ENCODE measurements at regions not wholly inside any gene's neighbourhood (a gene's known extent, or its start where the extent isn't known, plus 50 kb on each side); places are given as distances from the start of the nearest gene placed in this dataset.
A peak's percentile ranks its signal among the peaks of the same experiment; 100 is the strongest.
"Not testable (repeated sequence)": the region's sequence is repeated elsewhere in the genome, so short reads cannot be mapped to it uniquely, and the experiment has no call there.

DNA sequence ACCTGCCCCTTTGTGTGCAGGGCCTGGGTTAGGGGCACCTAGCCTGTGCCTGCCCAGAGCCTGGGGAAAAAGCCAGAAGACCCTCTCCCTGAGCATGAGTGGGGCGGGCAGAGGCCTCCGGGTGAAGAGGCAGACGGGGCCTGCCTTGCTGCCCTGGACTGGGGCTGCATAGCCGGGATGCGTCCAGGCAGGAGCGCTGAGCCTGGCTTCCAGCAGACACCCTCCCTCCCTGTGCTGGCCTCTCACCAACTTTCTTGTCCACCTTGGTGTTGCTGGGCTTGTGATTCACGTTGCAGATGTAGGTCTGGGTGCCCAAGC, 216.1 kb downstream of the TMEM121 start:
- FAIRE-seq (no peak), DNase-seq (ENCODE audit: insufficient read length) (no peak)
- no peak for TF ChIP-seq TAF1 (IDR thresholded peaks at IDR 0.05; ENCODE audit: borderline replicate concordance, low read depth, low read length)
- TF ChIP-seq POLR2A (IDR thresholded peaks at IDR 0.05; ENCODE audit: low read depth, low read length) = no peak
- no peak for TF ChIP-seq POLR2AphosphoS5 (IDR thresholded peaks at IDR 0.05; ENCODE audit: low read depth, low read length)

DNA sequence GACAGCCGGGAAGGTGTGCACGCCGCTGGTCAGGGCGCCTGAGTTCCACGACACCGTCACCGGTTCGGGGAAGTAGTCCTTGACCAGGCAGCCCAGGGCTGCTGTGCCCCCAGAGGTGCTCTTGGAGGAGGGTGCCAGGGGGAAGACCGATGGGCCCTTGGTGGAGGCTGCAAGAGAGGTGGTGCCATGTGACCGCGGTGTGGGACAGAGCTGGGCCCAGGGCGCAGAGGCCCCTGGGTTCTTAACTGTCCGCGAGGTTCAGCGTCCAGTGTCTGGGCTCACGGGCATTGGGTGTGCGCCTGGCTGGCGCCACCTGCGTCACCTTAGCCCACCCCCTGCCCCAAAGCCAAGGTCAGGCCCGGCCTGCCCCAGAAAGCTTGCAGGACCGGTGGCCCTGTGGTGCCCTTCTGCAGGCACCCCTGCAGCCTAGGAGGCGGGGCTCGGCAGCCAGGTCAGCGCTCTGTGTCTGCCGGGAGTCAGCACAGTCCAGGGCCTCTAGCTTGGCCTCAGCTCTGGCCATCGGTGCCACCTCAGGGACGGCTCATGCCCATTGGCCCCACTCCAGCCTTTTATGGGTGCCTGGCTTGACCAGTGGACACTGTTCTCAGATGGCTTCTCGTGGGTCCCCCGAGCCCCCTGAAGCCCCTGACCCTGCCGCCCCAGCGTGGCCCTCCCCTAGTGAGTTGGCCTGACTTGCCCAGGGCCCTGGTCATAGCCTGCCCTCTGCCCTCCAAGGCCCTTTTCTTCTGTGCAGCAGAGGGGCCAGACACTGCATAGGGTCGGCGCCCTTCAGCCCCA, 216.7 kb downstream of the TMEM121 start:
- not testable (repeated sequence) for FAIRE-seq

DNA sequence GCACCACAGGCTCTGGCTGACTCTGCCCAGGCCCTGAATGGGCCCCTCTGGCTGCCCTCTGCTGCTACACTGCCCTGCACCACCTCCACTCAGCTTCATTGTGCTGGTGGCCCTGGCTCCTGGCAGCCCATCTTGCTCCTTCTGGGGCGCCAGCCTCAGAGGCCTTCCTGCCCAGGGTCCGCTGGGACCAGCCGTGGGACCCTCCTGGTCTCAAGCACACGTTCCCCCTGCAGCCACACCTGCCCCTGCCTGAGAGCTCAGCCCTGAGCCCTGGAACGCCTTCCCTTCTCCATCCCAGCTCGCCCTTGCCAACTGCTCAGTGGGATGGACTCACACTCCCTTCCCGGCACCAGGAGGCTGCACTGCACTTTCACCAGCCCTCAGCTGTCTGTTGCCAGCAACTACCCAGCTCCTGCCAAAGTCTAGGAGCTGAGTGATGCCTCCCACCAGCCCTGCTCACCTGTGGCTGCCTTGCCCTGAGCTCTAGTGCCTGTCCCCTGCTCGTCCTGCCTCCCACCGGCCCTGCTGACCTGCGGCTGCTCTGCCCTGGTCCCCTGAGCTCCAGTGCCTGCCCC, 217.9 kb downstream of the TMEM121 start:
- FAIRE-seq; DNase-seq (ENCODE audit: insufficient read length): not testable (repeated sequence)

More for the DNA sequence above, 216.7 kb downstream of the TMEM121 start:
- not testable (repeated sequence) for DNase-seq (ENCODE audit: insufficient read length)

GRCh38 chr14:105745433-105746123, 219.2 kb downstream of the TMEM121 start:
- DNase-seq (ENCODE audit: insufficient read length) = no peak
- no peak for TF ChIP-seq TAF1 (IDR thresholded peaks at IDR 0.05; ENCODE audit: borderline replicate concordance, low read depth, low read length)
- TF ChIP-seq POLR2A (IDR thresholded peaks at IDR 0.05; ENCODE audit: low read depth, low read length) = no peak
- no peak for TF ChIP-seq POLR2AphosphoS5 (IDR thresholded peaks at IDR 0.05; ENCODE audit: low read depth, low read length)
- FAIRE-seq = no peak

DNA sequence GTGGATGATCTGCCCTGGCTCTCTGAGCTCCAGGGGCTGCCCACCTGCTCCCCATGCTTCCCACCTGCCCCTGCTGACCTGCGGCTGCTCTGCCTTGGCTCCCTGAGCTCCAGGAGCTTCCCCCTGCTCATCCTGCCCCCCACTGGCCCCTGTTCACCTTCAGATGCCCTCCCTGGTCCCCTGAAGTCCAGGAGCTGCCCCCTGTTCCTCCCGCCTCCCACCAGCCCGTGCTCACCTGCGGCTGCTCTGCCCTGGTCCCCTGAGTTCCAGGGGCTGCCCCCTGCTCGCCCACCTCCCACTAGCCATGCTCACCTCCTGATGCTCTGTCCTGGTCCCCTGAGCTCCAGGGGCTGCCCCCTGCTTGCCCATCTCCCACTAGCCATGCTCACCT, 219.7 kb downstream of the TMEM121 start:
- DNase-seq (ENCODE audit: insufficient read length) (no peak), FAIRE-seq (no peak)

DNA sequence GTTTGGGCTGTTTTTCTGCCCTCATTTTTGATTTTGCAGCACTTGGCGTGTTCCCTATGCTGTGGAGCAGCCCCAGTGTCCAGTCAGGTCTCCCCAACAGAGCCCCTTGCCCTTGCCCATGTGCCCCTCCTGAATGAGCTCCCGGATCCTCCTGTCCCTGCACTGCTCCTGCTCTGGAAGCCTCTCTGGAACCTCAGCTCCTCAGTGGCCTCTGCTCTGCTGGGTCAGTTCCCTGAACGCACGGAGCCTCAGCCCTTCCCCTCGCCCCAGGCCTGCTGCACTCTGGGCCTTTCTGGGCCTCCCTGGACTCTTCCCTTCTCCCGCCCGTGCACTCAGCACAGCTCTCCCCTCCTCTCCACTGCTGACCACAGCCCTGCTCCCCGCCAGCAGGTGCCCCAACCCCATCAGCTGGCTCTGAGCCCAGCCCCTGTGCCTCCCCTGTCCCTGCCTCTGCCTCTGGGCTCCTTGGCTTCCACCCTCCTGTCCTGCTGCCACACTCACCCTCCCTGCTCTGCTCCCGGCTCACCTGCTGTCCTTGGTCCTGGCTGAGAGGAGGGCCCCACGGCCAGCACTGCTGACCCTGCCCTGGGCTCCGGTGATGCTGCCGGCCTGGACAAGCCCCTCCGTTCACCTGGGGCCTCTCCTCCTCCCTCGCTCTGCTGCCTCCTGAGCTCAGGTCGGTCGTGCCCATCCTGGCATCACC, 220.6 kb downstream of the TMEM121 start:
- FAIRE-seq; DNase-seq (ENCODE audit: insufficient read length): not testable (repeated sequence)

More for the DNA sequence above, 219.7 kb downstream of the TMEM121 start:
- TF ChIP-seq POLR2AphosphoS5 (IDR thresholded peaks at IDR 0.05; ENCODE audit: low read depth, low read length) (no peak), POLR2A (IDR thresholded peaks at IDR 0.05; ENCODE audit: low read depth, low read length) (no peak), TAF1 (IDR thresholded peaks at IDR 0.05; ENCODE audit: borderline replicate concordance, low read depth, low read length) (no peak)

DNA sequence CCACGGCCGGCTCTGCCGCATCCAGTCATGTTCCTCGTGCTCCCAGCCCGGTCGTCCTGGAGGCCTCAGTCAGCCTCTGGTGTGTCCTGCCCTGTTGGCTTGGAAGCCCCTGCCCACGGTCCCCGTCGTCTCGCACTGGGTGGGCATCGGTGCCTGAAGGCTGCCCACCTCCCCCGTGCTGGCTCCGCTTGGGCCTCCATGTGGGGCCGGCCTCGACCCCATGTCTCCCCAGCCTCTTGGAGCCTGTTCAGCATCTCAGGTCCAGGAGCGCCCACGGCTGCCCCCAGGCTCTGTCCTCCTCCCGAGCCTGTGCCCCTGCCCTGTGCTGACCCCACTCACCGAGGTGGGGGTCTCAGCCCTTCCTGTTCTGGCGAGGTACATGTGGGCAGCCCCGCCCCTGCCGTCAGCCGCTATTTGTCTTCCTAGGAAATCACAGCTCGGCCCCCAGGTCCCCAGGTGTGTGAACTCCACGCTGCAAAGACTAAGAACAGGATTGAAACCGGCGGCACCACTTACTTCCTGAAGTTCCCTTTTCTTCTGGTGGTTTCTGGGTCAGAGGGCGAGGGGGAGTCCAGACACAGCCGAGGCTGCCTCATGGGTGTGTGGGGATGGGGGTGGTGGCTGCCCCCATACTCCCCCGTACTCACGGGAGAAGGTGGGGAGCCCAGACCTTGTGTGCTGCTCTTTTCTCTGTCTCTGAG, 221.3 kb downstream of the TMEM121 start:
- not testable (repeated sequence) for FAIRE-seq; DNase-seq (ENCODE audit: insufficient read length)

DNA sequence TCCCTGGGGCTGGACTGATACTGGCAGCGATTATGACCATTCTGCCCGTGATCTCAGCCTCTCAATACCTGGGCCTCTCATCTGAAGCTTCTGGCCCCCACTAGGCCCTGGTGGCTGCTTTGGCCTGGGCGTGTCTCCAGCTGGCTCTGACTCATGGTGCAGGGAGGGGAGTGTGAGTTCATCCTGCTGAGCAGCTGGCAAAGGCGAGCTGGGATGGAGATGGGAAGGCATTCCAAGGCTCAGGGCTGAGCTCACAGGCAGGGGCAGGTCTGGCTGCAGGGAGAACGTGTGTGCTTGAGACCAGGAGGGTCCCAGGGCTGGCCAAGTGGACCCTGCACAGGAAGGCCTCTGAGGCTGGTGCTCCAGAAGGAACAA, 221.8 kb downstream of the TMEM121 start:
- DNase-seq (ENCODE audit: insufficient read length) (no peak), FAIRE-seq (no peak)
- no peak for TF ChIP-seq POLR2AphosphoS5 (IDR thresholded peaks at IDR 0.05; ENCODE audit: low read depth, low read length)
- TF ChIP-seq POLR2A (IDR thresholded peaks at IDR 0.05; ENCODE audit: low read depth, low read length) = no peak

DNA sequence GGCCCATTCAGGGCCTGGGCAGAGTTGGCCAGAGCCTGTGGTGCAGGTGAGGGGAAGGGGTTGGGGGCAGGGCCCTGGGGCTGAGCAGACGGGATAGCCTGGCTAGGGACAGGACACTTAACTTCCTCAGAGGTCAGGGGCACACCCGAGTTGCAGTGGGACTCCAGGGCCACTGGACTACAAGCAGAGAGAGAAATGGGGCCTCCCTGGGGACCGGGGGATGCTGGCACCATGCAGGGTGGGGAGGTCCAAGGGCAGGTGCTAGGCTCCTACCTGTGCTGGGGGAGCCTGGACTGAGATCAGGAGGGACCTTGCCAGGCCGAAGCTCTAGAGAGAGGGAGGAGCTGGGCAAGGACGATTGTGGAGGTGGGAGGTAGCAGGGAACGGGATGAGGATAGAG, 222.3 kb downstream of the TMEM121 start:
- not testable (repeated sequence) for FAIRE-seq; DNase-seq (ENCODE audit: insufficient read length)

GRCh38 chr14:105749870-105750541, 223.6 kb downstream of the TMEM121 start:
- not testable (repeated sequence) for FAIRE-seq; DNase-seq (ENCODE audit: insufficient read length)

GRCh38 chr14:105751291-105751751, 224.9 kb downstream of the TMEM121 start:
- not testable (repeated sequence) for FAIRE-seq; DNase-seq (ENCODE audit: insufficient read length)

- DNase-seq (ENCODE audit: insufficient read length) = not testable (repeated sequence)
- peak; percentile 42 for FAIRE-seq
Observed at GRCh38 chr14:105752420-105752819, 226.0 kb downstream of the TMEM121 start.
